ENCODE measurements at regions not wholly inside any gene's neighbourhood (a gene's known extent, or its start where the extent isn't known, plus 50 kb on each side); places are given as distances from the start of the nearest gene placed in this dataset.

- ChIA-PET POLR2A (no interaction called here), CTCF (no interaction called here)
- no peak for TF ChIP-seq CTCF (IDR thresholded peaks at IDR 0.05; ENCODE audit: insufficient read depth, low read length, missing control alignments)
- DNase-seq (ENCODE audit: low read depth, low spot score) = no peak
- H3K4me3 ChIP-seq (ENCODE audit: low read depth, low read length) = no peak overlapping the region
These were observed 151.6 kb upstream of the STEAP4 start for GRCh38 chr7:88458279-88458678.

GRCh38 chr7:88457320-88457719 lies 150.6 kb upstream of the STEAP4 start:
- no peak for TF ChIP-seq CTCF (IDR thresholded peaks at IDR 0.05; ENCODE audit: insufficient read depth, low read length, missing control alignments)
- ChIA-PET POLR2A (no interaction called here), CTCF (no interaction called here)
- H3K4me3 ChIP-seq (ENCODE audit: low read depth, low read length) = no peak overlapping the region
- no peak for DNase-seq (ENCODE audit: low read depth, low spot score)

GRCh38 chr7:88456490-88456889 lies 149.8 kb upstream of the STEAP4 start:
- DNase-seq (ENCODE audit: low read depth, low spot score) = no peak
- no peak for TF ChIP-seq CTCF (IDR thresholded peaks at IDR 0.05; ENCODE audit: insufficient read depth, low read length, missing control alignments)
- ChIA-PET POLR2A (no interaction called here), CTCF (no interaction called here)
- H3K4me3 ChIP-seq (ENCODE audit: low read depth, low read length) = no peak overlapping the region

- TF ChIP-seq CTCF (IDR thresholded peaks at IDR 0.05; ENCODE audit: insufficient read depth, low read length, missing control alignments) = no peak
- DNase-seq (ENCODE audit: low read depth, low spot score) = no peak
- CTCF ChIA-PET = no interaction called here
- POLR2A ChIA-PET = no interaction called here
- H3K4me3 ChIP-seq (ENCODE audit: low read depth, low read length) = no peak overlapping the region
These were observed 149.0 kb upstream of the STEAP4 start for GRCh38 chr7:88455696-88456095.

GRCh38 chr7:88452646-88453045 lies 146.0 kb upstream of the STEAP4 start:
- ChIA-PET CTCF (no interaction called here), POLR2A (no interaction called here)
- no peak for DNase-seq (ENCODE audit: low read depth, low spot score)
- TF ChIP-seq CTCF (IDR thresholded peaks at IDR 0.05; ENCODE audit: insufficient read depth, low read length, missing control alignments) = no peak
- H3K4me3 ChIP-seq (ENCODE audit: low read depth, low read length) = no peak overlapping the region

GRCh38 chr7:88450874-88451273 lies 144.2 kb upstream of the STEAP4 start:
- POLR2A ChIA-PET = no interaction called here
- CTCF ChIA-PET = no interaction called here
- TF ChIP-seq CTCF (IDR thresholded peaks at IDR 0.05; ENCODE audit: insufficient read depth, low read length, missing control alignments) = no peak
- no peak for DNase-seq (ENCODE audit: low read depth, low spot score)
- H3K4me3 ChIP-seq (ENCODE audit: low read depth, low read length) = no peak overlapping the region
